ENCODE measurements at regions not wholly inside any gene's neighbourhood (a gene's known extent, or its start where the extent isn't known, plus 50 kb on each side); places are given as distances from the start of the nearest gene placed in this dataset.

DNA sequence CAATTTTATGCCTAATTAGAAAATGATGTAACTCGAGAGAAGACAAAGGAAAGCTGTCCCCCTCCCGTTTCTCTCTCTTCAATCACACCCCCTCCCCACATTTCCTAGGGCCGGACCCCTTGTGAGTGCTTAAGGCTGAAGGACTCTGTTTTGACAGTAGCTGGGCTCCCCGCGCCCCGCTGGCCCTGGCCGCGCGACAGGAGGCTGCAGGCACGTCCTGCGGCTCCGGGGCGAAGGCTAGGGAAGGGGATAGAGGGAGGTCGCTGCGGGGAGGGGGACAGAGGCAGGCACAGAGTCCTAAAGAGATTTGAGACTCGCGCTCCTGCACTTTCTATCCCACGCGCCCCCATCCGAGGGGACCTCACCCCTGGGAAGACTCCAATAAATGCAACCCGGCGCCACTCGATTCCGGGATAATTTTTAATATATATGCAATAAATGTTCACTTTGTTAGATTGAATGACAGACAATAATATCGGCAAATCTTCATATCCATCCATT, 56.2 kb upstream of the TMEM33 start:
- TF ChIP-seq EGR1 (IDR thresholded peaks at IDR 0.05), result no peak
- no peak for TF ChIP-seq NFIC (IDR thresholded peaks at IDR 0.05)
- TF ChIP-seq, protein P1, sequence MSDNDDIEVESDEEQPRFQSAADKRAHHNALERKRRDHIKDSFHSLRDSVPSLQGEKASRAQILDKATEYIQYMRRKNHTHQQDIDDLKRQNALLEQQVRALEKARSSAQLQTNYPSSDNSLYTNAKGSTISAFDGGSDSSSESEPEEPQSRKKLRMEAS (IDR thresholded peaks at IDR 0.05), result no peak
- no peak for TF ChIP-seq CREB1 (IDR thresholded peaks at IDR 0.05; ENCODE audit: low read depth)
- no peak for TF ChIP-seq YY1 (IDR thresholded peaks at IDR 0.05; ENCODE audit: low read depth)
- no peak for TF ChIP-seq EP300 (IDR thresholded peaks at IDR 0.05; ENCODE audit: borderline replicate concordance)
- no peak for TF ChIP-seq FOXM1 (IDR thresholded peaks at IDR 0.05; ENCODE audit: borderline replicate concordance, low read depth)
- no peak for TF ChIP-seq CEBPB (IDR thresholded peaks at IDR 0.05)
- TF ChIP-seq TAF1 (IDR thresholded peaks at IDR 0.05; ENCODE audit: low read depth), result no peak
- no peak for TF ChIP-seq RAD21 (IDR thresholded peaks at IDR 0.05; ENCODE audit: low read depth)
- TF ChIP-seq, protein P2, sequence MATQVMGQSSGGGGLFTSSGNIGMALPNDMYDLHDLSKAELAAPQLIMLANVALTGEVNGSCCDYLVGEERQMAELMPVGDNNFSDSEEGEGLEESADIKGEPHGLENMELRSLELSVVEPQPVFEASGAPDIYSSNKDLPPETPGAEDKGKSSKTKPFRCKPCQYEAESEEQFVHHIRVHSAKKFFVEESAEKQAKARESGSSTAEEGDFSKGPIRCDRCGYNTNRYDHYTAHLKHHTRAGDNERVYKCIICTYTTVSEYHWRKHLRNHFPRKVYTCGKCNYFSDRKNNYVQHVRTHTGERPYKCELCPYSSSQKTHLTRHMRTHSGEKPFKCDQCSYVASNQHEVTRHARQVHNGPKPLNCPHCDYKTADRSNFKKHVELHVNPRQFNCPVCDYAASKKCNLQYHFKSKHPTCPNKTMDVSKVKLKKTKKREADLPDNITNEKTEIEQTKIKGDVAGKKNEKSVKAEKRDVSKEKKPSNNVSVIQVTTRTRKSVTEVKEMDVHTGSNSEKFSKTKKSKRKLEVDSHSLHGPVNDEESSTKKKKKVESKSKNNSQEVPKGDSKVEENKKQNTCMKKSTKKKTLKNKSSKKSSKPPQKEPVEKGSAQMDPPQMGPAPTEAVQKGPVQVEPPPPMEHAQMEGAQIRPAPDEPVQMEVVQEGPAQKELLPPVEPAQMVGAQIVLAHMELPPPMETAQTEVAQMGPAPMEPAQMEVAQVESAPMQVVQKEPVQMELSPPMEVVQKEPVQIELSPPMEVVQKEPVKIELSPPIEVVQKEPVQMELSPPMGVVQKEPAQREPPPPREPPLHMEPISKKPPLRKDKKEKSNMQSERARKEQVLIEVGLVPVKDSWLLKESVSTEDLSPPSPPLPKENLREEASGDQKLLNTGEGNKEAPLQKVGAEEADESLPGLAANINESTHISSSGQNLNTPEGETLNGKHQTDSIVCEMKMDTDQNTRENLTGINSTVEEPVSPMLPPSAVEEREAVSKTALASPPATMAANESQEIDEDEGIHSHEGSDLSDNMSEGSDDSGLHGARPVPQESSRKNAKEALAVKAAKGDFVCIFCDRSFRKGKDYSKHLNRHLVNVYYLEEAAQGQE (IDR thresholded peaks at IDR 0.05; ENCODE audit: low read depth), result no peak
- TF ChIP-seq, protein P3, sequence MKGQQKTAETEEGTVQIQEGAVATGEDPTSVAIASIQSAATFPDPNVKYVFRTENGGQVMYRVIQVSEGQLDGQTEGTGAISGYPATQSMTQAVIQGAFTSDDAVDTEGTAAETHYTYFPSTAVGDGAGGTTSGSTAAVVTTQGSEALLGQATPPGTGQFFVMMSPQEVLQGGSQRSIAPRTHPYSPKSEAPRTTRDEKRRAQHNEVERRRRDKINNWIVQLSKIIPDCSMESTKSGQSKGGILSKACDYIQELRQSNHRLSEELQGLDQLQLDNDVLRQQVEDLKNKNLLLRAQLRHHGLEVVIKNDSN (IDR thresholded peaks at IDR 0.05), result no peak
- no peak for TF ChIP-seq TEAD4 (IDR thresholded peaks at IDR 0.05)
- no peak for TF ChIP-seq ZBTB7A (IDR thresholded peaks at IDR 0.05; ENCODE audit: low read depth)
- TF ChIP-seq TCF12 (IDR thresholded peaks at IDR 0.05; ENCODE audit: low read depth), result no peak

DNA sequence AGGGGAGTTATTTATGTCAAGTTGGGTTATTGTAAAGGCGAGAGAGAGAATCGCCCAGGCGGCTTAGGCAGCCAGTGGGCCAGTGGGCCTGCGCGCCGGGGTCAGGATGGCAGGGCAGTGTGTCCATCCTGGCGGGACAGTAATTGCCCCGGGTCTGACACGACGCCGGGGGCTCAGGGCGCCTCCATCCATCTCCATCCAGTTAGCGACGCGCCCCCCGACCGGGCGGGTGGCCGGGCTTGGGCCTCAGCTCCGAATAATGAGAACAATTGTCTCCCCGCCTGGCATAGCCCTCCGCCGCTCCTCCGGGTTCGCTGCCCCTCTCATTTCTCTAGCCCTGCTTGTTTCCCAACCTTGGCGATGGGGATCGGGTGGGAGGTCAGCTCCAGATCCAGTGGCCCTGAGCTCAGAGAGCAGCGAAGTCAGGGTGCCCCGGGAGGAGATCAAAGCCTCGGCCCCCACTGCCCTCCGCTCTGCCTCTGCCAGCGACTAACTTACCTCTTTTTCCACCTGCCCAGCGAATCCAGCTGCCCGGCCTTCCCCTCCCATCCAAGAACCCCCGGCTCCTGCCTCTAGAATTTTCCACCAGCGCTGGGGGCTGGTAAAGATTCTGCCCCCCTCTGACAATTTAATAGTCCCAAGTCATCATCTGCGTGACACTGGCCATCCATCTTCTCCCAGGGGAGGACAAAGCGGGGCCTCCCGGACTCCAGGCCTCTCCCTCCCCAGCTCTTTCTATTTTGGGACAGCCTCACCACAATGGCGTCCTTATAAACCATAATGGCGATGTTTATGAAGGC, 56.9 kb upstream of the TMEM33 start:
- no peak for TF ChIP-seq CREB1 (IDR thresholded peaks at IDR 0.05; ENCODE audit: low read depth)
- no peak for TF ChIP-seq CEBPB (IDR thresholded peaks at IDR 0.05)
- no peak for TF ChIP-seq EP300 (IDR thresholded peaks at IDR 0.05; ENCODE audit: borderline replicate concordance)
- TF ChIP-seq RAD21 (IDR thresholded peaks at IDR 0.05; ENCODE audit: low read depth), result no peak
- no peak for TF ChIP-seq FOXM1 (IDR thresholded peaks at IDR 0.05; ENCODE audit: borderline replicate concordance, low read depth)
- no peak for TF ChIP-seq TCF12 (IDR thresholded peaks at IDR 0.05; ENCODE audit: low read depth)
- no peak for TF ChIP-seq ZBTB7A (IDR thresholded peaks at IDR 0.05; ENCODE audit: low read depth)
- TF ChIP-seq NFIC (IDR thresholded peaks at IDR 0.05), result no peak
- TF ChIP-seq, protein P2 (IDR thresholded peaks at IDR 0.05; ENCODE audit: low read depth), result no peak
- no peak for TF ChIP-seq EGR1 (IDR thresholded peaks at IDR 0.05)
- no peak for TF ChIP-seq TEAD4 (IDR thresholded peaks at IDR 0.05)
- TF ChIP-seq, protein P1 (IDR thresholded peaks at IDR 0.05), result no peak
- TF ChIP-seq TAF1 (IDR thresholded peaks at IDR 0.05; ENCODE audit: low read depth), result no peak
- no peak for TF ChIP-seq YY1 (IDR thresholded peaks at IDR 0.05; ENCODE audit: low read depth)
- TF ChIP-seq, protein P3 (IDR thresholded peaks at IDR 0.05), result no peak

DNA sequence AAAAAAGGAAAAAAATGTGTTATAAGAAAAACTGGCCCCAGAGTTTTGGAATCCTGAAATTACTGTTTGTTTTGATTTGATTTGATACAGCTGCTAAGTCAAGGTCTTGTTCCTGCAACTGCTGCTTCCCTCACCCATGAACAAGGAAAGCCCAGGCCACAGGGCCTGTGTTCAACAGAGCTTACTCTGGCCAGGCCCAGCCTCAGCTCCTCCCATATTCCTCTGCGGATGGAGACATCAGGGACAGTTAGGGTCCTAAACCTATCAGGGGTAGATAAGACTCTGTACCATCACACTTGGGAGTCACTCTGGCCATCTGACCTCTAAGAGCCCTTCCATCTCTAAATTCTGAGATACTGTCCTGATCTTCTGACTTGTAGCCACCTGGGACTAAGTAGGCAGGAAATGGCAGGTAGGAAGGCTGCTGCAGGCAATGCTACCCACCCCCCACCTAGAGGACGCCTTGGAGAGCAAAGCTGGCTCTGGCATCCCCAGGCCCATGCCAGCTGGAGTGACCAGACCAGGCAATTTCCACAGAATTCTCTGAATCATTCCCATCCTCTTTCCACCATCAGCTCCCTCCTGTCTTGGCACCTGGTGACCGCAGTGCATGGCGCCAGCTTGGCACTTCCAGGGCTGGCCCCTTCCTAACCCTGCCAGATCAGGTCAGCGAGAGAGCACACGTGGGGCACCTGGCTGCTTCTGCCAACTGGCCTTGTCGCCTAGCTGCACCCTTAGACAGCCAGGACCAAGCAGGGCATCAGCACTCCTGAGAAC, 58.0 kb upstream of the TMEM33 start:
- TF ChIP-seq TEAD4 (IDR thresholded peaks at IDR 0.05), result no peak
- TF ChIP-seq TCF12 (IDR thresholded peaks at IDR 0.05; ENCODE audit: low read depth), result no peak
- TF ChIP-seq, protein P3 (IDR thresholded peaks at IDR 0.05), result no peak
- TF ChIP-seq YY1 (IDR thresholded peaks at IDR 0.05; ENCODE audit: low read depth), result no peak
- TF ChIP-seq EP300 (IDR thresholded peaks at IDR 0.05; ENCODE audit: borderline replicate concordance), result no peak
- TF ChIP-seq CEBPB (IDR thresholded peaks at IDR 0.05), result no peak
- TF ChIP-seq, protein P2 (IDR thresholded peaks at IDR 0.05; ENCODE audit: low read depth), result no peak
- no peak for TF ChIP-seq ZBTB7A (IDR thresholded peaks at IDR 0.05; ENCODE audit: low read depth)
- no peak for TF ChIP-seq FOXM1 (IDR thresholded peaks at IDR 0.05; ENCODE audit: borderline replicate concordance, low read depth)
- no peak for TF ChIP-seq NFIC (IDR thresholded peaks at IDR 0.05)
- no peak for TF ChIP-seq CREB1 (IDR thresholded peaks at IDR 0.05; ENCODE audit: low read depth)
- TF ChIP-seq EGR1 (IDR thresholded peaks at IDR 0.05), result no peak
- TF ChIP-seq, protein P1 (IDR thresholded peaks at IDR 0.05), result no peak
- no peak for TF ChIP-seq TAF1 (IDR thresholded peaks at IDR 0.05; ENCODE audit: low read depth)
- TF ChIP-seq RAD21 (IDR thresholded peaks at IDR 0.05; ENCODE audit: low read depth), result no peak
